GM23248 (cell line): ENCODE measurements at regions not wholly inside any gene's neighbourhood (a gene's known extent, or its start where the extent isn't known, plus 50 kb on each side); places are given as distances from the start of the nearest gene placed in this dataset.

Experiments used
- EZH2 ChIP-seq: fragments of 200-600 bp; sonication (generic); IDR thresholded peaks from 2 replicates; pipeline ENCODE4 v1.6.1; 2018; ENCODE audit warnings: antibody characterized with exemption, mild to moderate bottlenecking; ENCODE audit not compliant: insufficient read depth, poor library complexity, severe bottlenecking
- EZH2phosphoT487 ChIP-seq: fragments of 200-600 bp; sonication (generic); IDR thresholded peaks from 2 replicates; pipeline ENCODE4 v1.6.1; 2018; ENCODE audit warnings: antibody characterized with exemption, moderate library complexity, mild to moderate bottlenecking, low read depth; ENCODE audit not compliant: insufficient read depth

DNA sequence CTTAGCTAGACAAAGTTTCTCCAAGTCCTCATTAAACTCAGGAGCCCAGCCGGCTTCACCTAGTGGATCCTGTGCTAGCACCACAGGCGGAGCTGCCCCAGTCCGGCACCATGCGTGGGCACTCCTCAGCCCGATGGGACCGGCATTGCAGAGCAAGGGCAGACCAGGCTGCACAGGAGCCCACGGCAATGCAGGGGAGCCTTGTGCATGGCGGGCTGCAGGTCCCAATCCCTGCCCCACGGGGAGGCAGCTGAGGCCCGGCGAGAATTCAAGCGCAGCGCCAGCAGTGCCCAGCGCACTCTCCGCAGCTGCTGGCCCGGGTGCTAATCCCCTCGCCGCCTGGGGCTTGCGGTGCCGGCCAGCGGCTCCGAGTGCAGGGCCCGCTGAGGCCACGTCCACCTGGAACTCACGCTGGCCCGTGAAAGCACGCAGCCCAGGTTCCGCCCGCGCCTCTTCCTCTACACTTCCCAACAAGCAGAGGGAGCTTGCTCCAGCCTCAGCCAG lies 292.3 kb upstream of the EYS start:
- TF ChIP-seq EZH2phosphoT487: no peak
- no peak for TF ChIP-seq EZH2
